HG03565 (cell line): ENCODE measurements at regions not wholly inside any gene's neighbourhood (a gene's known extent, or its start where the extent isn't known, plus 50 kb on each side); places are given as distances from the start of the nearest gene placed in this dataset.
"Not testable (repeated sequence)": the region's sequence is repeated elsewhere in the genome, so short reads cannot be mapped to it uniquely, and the experiment has no call there.

Source experiments
- ATAC-seq: cut with Tn5 transposase; IDR thresholded peaks from one replicate; pipeline ENCODE4 v1.9.1; 2021; ENCODE audit warnings: mild to moderate bottlenecking, moderate library complexity; ENCODE audit not compliant: unreplicated experiment

DNA sequence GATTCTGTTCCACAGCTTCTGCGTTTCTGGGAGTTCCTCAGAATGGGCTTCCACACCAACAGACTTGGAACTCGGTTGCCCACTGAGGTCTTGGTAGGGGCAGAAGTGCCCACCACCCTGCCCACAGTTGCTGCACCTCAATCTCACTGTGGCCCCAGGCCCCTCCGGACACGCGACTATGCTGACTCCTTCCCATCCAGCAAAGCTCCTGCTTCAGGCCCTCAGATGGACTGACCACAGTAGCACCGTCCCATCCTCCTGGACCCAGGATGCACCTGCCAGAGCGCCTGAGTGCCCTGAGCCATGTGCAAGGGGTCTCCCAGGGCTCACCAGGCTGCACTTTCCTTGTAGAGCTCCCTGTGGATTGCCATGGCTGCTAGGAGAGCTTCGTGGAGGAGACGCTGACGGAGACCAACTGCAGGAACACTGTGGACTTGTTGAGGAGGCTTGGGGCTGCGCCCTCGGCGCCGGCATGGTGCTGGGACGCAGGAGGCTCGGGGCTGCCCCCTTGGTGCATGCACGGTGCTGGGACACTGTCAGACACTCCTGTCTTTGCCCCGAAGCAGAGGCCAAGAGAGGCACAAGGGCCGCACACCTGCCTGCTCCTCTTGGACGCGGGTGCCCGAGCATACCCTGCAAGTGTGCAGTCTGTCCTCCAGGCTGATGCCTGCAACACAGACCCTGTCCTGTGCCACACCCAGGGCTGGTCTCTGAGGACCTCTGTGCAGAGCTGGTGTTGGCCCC lies 201.3 kb downstream of the LIPI start:
- not testable (repeated sequence) for ATAC-seq

DNA sequence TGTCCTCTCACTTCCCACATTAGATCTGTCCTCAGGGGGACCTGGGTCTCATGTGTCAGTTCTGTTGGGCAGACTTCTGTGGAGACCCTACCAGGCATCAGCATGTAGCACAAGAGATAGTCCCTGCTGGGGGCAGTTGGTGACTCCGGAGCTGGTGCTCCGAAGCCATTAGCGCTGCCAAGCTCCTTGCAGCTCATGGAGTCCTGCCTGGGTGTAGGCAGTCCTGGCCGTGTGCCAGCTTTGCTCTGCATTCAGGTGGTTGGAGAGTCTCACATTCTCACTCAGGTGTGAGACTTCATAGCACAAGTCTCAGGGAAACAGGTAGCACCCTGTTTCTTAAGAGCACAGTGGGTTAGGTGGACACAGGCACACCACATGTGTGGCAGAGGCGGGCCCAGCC lies 202.3 kb downstream of the LIPI start:
- not testable (repeated sequence) for ATAC-seq

DNA sequence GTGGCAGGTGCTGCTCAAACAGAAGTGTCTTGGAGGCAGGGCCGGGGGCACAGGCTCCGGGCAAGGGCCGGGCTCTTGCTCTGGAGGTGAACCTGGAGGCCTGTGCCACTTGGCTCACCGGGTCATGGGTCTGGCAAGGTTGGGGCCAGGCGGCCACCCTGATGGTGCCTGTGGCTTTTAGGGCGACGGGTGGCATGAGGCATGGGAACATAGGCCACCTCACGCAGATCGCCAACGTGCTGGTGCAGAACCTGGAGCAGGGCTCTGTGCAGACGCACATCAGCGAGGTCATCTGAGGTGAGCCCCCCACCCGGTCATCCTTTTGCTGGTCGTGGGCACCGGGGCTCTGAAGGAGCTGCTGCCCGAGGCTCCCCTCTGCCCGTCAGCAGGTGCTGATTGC lies 202.7 kb downstream of the LIPI start:
- ATAC-seq: not testable (repeated sequence)

DNA sequence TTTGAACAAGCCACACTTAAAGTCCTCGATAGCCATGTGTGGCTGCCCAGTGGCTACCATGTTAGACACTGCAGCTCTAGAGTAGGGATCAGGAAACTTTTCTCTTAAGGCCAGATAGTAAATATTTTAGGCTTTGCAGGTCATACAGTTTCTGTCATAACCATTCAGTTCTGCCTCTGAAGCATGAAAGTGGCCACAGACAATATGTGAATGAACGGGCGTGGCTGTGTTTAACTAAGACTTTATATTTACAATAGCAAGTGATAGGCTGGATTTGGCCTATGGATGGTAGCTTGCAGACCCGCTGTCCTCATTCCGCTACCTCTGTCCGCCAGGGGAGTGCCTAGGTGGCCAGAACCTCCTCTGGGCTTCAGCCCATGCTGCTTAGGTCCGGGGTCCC lies 204.6 kb downstream of the LIPI start:
- not testable (repeated sequence) for ATAC-seq

DNA sequence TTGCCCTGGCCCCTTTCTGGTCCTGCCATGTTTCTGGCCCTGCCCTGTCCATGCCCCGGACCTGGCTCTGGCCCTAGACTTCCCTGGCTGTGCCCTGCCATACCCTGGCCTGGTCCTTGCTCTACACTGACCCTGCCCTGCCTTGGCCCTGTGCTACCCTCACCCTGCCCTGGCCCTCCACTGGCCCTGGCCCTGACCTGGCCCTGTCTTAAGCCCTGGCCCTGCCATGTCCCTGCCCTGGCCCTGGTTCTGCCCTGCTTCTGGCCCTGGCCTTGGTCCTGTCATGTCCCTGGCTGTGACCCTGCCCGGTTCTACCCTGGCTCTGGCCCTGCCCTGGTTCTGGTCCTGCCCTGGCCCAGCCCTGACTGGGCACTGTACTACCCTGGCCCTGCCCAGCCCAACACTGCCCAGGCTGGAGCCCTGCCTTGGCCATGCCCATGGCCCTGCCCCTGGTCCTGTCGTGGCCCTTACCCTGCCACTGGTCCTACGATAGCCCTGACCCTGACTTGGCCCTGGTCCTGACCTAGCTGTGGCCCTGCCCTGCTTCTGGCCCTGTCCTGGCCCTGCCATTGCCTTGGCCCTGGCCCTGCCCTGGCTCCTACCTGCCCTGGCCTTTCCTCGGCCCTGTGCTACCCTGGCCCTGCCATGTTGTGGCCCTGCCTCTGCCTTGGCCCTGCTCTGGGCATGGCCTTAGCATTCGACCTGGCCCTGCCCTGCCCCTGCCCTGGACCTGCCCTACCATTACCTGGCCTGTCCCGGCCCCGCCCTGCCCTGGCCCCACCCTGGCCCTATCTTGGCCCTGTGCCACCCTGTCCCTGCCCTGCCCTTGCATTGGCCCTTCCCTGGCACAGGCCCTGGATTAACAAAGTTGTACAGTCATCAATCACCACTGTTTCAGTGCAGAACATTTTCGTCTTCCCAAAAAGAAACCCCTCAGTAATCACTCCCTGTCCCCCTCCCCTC lies 223.5 kb downstream of the LIPI start:
- ATAC-seq: not testable (repeated sequence)

DNA sequence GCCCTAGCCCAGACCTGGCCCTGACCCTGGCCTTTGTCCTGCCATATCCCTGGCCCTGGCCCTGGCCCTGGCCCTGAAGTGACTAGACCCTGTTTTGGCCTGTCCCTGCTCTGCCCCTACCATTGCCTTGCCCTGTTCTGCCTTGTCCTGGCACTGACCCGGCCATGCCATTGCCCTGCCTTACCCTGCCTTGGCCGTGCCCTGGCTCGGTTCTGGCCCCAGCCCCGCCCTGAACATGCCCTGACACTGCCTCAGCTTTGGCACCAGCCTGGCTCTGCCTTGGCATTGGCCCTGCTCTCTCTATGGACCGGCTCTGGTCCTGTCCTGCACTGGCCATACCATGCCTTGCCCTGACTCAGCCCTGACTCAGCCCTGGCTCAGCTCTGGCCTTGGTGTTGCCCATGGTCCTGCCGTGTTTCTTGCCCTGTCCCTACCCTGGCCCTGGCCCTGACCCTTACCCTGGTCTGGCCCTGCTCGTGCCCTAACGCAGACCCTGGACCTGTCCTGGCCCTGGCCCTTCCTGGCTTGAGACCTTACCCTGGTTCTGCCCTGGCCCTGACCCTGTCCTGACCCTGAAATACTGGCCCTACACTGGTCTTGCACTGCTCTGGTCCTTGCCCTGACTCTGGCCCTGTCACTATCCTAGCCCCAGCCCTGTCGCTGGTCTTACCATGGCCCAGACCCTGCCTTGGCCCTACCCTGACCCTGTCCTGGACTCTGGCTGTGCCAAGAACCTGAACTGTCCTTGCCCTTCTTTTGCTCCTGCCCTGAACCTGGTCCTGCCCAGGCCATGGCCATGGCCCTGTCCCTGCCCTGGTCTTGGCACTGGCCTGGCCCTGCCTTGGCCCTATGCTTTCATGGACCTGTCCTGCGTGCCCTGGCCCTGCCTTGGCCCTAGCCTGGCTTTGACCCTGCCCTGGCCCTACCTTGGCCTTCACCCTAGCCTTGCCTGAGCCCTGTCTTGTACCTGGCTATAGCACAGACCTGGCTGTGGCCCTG lies 224.6 kb downstream of the LIPI start:
- not testable (repeated sequence) for ATAC-seq

DNA sequence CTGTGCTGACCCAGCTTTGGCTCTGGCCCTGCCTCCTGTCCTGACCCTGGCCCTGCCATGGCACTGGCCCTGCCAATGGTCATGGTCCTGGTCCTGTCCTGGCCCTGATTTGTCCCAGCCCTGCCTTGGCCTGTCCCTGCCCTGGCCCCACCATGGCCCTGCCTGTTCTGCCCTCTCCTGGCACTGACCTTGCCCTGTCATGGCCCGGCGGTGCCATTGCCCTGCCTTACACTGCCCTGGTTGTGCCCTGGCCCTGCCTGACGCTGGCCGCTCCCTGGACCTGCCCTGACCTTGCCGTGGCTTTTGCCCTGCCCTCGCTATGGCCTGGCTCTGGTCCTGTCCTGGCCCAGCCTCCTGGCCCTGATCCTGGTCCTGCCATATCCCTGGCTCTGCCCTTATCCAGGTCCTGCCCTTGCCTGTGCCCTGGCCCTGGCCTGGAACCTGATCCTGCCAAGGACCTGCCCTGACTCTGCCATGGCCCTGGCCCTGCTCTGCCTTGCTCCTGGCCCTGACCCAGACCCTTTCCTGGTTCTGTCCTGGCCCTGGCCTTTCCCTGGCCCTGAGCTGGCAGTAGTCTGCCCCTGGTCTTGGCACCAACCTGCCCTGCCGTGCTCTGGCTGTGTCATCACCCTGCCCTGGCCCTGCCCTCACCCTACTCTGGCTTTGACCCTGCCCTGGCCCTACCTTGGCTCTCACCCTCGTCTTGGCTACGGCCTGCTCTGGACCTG lies 225.5 kb downstream of the LIPI start:
- not testable (repeated sequence) for ATAC-seq

DNA sequence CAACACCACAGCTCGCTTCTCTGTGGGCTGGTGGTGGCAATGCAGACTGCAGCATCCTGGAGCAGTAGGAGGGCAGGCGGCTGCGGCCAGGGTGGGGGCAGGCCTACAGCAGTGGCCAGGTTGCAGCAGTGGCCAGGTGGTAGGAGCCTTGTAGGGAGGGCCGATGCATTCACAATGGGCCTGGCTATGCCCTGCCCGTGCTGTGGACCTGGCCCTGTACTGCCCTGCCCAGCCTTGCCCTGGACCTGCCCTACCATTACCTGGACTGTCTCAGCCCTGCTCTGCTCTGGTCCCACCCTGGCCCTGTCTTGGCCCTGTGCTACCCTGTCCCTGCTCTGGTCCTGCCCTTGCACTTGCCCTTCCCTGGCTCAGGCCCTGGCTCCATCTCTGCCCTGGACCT lies 226.0 kb downstream of the LIPI start:
- ATAC-seq: not testable (repeated sequence)

DNA sequence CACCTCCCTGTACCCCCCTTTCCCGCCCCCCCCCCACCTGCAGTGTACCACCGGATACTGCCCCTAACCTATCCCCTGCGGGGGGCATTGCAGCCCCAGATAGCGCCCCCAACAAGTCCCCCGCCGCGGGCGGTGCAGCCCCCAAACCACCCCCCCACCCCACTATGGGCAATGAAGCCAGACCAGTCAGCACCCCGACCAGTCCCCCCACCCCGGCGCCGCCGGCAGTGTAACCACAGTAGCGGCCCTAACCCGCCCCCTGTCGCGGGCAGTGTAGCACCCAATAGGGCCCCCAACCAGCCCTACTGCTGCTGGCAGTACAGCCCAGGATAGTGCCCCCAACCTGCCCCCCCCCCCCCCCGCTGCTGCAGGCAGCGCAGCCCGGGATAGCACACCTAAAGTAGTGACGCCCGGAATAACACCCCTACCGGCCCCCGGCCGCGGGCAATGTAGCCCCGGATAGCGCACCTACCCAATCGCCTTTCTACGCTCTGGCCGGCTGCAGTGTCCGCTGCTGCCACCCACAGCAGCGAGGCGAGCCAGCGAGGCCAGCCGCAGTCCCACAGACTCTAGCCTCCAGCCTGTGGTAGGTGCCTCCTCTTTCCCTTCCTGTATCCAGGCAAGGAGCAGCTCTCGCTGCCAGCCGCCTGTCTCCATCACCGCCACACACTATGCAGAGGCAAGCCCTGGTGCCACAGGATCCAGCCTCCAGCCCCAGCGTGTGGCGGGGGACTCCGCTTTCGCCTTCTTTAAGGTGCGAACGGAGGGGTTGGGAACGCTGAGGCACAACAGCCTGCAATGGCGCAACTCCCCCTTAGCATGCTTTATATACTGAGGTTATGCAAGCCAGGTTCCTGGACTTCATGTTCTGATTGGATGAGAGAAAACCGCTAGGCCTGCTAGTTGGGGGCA lies 229.3 kb downstream of the LIPI start:
- not testable (repeated sequence) for ATAC-seq

DNA sequence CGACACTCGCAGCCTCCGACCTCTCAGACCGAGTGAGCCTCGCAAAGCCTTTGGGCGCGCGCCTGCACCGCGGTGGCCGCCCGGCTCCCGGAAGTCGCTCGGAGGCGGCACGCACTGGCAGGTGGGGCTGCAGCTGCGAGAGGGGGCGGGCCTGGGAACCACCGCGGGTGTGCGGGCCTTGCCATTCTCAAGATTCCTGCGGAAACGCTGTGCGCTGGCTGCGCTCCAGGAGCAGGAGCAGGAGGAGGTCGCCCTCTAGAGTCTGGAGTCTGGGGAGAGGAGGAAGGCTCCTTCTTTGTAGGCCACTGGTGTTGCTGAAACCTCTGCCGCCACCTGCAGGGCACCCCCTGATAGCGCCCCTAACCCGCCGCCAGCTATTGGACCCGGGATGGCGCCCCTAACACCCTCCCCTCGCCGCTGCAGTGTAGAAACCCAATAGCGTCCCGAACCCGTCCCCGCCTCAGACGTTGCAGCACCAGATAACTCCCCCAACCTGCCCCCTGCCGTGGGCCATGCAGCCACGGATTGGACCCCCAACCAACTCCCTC lies 230.6 kb downstream of the LIPI start:
- peak; percentile 96 for ATAC-seq

DNA sequence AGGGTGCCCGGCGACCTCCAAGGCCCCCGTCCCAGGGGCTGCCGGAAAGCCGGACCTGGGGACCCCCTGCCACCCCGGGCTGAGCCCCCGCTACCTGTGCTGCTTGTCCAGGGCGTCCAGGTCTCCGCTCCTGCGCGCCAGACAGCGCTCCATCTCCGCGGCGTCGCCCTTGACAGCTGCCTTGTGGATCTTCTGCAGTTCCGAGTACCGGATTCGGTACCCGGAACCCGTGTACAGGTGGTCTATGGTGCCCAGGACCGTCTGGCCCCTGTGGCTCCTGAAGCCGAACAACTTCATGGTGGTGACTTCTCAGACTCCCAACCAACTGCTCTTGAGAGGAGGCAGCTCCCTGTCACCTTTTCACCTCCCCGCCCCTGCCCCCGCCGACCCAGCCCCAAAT lies 231.1 kb downstream of the LIPI start:
- peak; percentile 7 for ATAC-seq

DNA sequence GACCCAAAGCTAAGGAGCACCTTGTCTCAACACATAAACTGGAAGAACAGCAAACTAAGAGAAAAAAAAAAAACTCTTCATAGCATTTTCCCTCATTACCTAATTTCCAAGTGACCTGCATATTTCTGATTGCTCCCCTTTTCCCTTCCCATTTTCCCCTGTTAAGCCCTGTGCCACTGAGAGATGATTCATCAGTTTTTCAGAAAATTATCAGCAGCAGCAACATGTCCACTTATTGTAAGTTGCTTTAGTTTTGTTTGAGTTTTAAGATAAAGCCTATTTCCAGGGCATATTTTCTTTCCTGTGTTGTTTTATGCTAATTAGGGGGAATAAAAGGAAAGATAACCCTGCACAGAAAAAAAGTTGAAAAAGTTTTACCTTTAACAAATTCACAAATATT lies 236.2 kb downstream of the LIPI start:
- ATAC-seq: not testable (repeated sequence)

DNA sequence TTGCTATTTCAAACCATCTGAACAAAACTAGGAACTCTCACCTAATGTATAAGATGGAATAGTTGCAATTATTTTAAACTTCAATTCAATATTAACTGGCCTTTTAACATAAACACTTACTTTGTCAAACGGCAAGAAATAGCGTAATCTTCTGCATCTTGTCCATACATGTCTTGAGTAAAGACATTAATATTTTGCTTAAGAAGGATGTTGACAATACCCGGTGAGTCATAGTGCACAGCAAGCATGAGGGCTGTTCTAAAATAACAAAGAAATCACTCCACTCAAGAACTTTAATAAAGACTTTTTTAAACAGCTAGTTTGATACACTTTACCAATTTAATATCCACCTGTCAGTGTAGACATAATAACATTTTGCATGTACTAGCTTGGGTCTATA lies 240.9 kb downstream of the LIPI start:
- ATAC-seq: not testable (repeated sequence)

DNA sequence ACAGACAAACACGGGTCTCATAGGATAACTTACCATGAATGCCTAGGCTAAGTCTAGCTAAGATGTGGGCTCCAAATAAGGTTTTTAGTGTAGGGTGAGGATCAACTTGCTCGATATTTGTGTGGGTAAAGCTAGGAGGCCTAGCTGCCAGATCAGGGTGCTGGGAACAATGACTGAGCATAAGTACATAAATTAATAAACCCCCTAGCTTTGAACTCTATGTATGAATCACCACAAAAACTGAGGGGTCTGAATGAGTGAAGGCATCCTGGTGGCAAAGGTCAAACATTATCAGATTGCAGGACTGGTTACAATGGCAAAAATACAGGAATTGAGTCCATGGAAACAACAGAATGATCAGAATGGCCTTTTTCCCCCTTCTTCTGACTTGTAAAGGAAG lies 241.8 kb downstream of the LIPI start:
- not testable (repeated sequence) for ATAC-seq

DNA sequence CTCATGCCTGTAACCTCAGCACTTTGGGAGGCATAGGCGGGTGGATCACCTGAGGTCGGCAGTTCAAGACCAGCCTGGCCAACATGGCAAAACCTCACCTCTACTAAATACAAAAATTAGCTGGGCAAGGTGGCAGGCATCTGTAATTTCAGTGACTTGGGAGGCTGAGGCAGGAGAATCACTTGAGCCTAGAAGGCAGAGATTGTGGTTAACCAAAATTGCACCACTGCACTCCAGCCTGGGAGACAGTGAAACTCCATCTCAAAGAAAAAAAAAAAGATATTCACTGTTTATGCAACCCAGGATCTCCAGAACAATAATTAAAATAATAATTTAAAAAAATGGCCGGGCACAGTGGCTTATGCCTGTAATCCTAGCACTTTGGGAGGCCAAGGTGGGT lies 247.5 kb downstream of the LIPI start:
- not testable (repeated sequence) for ATAC-seq

DNA sequence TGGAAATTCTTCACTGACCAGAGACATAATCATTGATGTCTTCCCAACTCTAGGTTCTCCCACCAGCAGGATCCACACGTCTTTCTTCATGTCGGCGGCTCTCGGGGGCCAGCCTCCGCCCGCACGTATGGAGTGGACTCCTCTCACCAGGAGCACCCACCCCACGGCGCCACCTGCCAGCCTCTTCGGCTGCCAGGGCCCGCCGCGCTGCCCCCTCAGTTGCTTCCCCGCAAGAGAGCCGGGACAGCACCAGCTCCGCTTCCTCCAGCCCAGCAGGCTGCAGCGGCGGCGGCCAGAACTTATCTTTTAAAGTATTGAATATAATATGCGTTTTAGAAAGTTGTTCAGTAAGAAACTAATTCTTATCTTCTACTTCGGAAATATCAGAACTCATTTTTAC lies 273.5 kb downstream of the LIPI start:
- no peak for ATAC-seq

DNA sequence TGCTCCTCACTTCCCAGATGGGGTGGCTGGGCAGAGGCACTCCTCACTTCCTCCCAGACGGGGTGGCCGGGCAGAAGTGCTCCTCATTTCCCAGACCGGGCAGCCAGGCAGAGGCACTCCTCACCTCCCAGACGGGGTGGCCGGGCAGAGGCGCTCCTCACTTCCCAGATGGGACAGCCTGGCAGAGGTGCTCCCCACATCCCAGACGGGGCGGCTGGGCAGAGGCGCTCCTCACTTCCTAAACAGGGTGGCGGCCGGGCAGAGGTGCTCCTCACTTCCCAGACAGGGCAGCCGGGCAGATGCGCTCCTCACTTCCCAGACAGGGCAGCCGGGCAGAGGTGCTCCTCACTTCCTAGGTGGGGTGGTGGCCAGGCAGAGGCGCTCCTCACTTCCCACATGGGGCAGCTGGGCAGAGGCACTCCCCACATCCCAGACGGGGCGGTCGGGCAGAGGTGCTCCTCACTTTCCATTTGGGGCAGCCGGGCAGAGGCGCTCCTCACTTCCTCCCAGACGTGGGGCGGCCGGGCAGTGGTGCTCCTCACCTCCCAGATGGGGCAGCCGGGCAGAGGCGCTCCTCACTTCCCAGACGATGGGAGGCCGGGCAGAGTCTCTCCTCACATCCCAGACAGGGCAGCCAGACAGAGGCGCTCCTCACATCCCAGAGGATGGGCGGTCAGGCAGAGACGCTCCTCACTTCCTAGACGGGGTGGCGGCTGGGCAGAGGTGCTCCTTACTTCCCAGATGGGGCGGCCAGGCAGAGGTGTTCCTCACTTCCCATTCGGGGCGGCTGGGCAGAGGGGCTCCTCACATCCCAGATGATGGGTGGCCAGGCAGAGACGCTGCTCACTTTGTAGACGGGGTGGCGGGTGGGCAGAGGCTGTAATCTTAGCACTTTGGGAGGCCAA lies 274.5 kb downstream of the LIPI start:
- not testable (repeated sequence) for ATAC-seq
